CD4-positive, alpha-beta T cell (primary cell): ENCODE measurements at regions not wholly inside any gene's neighbourhood (a gene's known extent, or its start where the extent isn't known, plus 50 kb on each side); places are given as distances from the start of the nearest gene placed in this dataset.

ENCODE experiments used
- ATAC-seq: fragments of 200-7000 bp; cut with Tn5 transposase; one replicate; pipeline ENCODE4 v1.10.0; 2022; ENCODE audit warnings: mild to moderate bottlenecking; ENCODE audit not compliant: poor library complexity
- CTCF ChIA-PET: fragments of 350-600 bp; sonication (Branson Sonifier 250); formaldehyde crosslinking; loops from one replicate; lab custom pipeline; 2021; ENCODE audit warnings: antibody characterized with exemption, inconsistent platforms; lab: Charles Lee
- POLR2A ChIA-PET: fragments of 350-600 bp; sonication (Branson Sonifier 250); formaldehyde crosslinking; loops from one replicate; lab custom pipeline; 2021; ENCODE audit warnings: antibody characterized with exemption, inconsistent platforms; lab: Charles Lee
- DNase-seq, 14 experiments: peaks; one replicate each; pipeline ENCODE4 v3.0.0-alpha.2; 2013 to 2020; ENCODE audit warnings: mixed read lengths in 2 of 14
- H3K27ac ChIP-seq, 2 donors: one replicate each; pipeline versions ENCODE4 v1.5.1 to v1.7.0; 2013; ENCODE audit warnings: low read length in 2 of 2, low read depth in 1 of 2, mild to moderate bottlenecking in 1 of 2
- H3K27me3 ChIP-seq, 2 experiments: 1 replicate in 1 of 2; 2 replicates in 1 of 2; pipeline versions ENCODE4 v1.6.1 to v1.7.0; 2013; ENCODE audit warnings: low read length in 2 of 2, control low read depth in 1 of 2, mild to moderate bottlenecking in 1 of 2, moderate library complexity in 1 of 2; ENCODE audit not compliant: insufficient read depth in 2 of 2, control insufficient read depth in 1 of 2
- H3K36me3 ChIP-seq: one replicate; pipeline ENCODE4 v1.6.1; 2013; ENCODE audit warnings: low read length, control low read depth; ENCODE audit not compliant: insufficient read depth
- H3K4me1 ChIP-seq: one replicate; pipeline ENCODE4 v1.6.1; 2013; ENCODE audit warnings: low read length, control low read depth; ENCODE audit not compliant: insufficient read depth
- H3K4me3 ChIP-seq: one replicate; pipeline ENCODE4 v1.5.1; 2013; ENCODE audit warnings: mild to moderate bottlenecking, low read length, moderate library complexity
- H3K9me3 ChIP-seq, 2 experiments: 1 replicate in 1 of 2; 2 replicates in 1 of 2; pipeline versions ENCODE4 v1.6.1 to v1.7.0; 2013; ENCODE audit warnings: low read length in 2 of 2, mild to moderate bottlenecking in 2 of 2, control low read depth in 1 of 2, moderate library complexity in 1 of 2; ENCODE audit not compliant: control insufficient read depth in 1 of 2, insufficient read depth in 1 of 2
- H3K27ac Mint-ChIP-seq: one replicate; pipeline ENCODE4 v1.8.0; 2020; ENCODE audit warnings: mixed read lengths
- H3K27me3 Mint-ChIP-seq: one replicate; pipeline ENCODE4 v1.8.0; 2021; ENCODE audit warnings: mixed read lengths
- H3K36me3 Mint-ChIP-seq: one replicate; pipeline ENCODE4 v1.8.0; 2021; ENCODE audit warnings: low read depth, mixed read lengths
- H3K4me1 Mint-ChIP-seq: one replicate; pipeline ENCODE4 v1.8.0; 2021; ENCODE audit warnings: low read depth, mixed read lengths
- H3K4me3 Mint-ChIP-seq: one replicate; pipeline ENCODE4 v1.8.0; 2020; ENCODE audit warnings: mild to moderate bottlenecking, mixed read lengths
- H3K9me3 Mint-ChIP-seq: one replicate; pipeline ENCODE4 v1.8.0; 2020; ENCODE audit warnings: mixed read lengths
- CTCF ChIP-seq: fragments of 200-600 bp; IDR thresholded peaks from one replicate; pipeline ENCODE4 v1.8.0; 2022; ENCODE audit warnings: antibody characterized with exemption, mild to moderate bottlenecking
- intact Hi-C, 2 experiments: fragments of 100-400 bp; cut with DNase I in 1 of 2; cut with micrococcal nuclease in 1 of 2; formaldehyde crosslinking; loops; one replicate each; pipeline versions ENCODE4 v1.15.1 to v1.9.0; 2023 to 2025; cut with DNase I, micrococcal nuclease

- Histone ChIP-seq H3K9me3 (peaks cover 0 to 10% of the 10 kb centered on the region in 2 experiments), H3K36me3 (no peaks in the 10 kb centered on the region), H3K27ac (no peak overlapping the region), H3K4me3 (no peak overlapping the region), H3K4me1 (no peaks in the 10 kb centered on the region), H3K27me3 (no peaks in the 10 kb centered on the region)
- TF ChIP-seq CTCF: no peak
- Mint-ChIP-seq H3K36me3 (no peaks in the 10 kb centered on the region), H3K9me3 (peaks cover 11% of the 10 kb centered on the region), H3K27me3 (peaks cover 8% of the 10 kb centered on the region), H3K4me3 (no peak overlapping the region), H3K4me1 (no peaks in the 10 kb centered on the region), H3K27ac (no peak overlapping the region)
- POLR2A ChIA-PET: no interaction called here
- CTCF ChIA-PET: no interaction called here
- intact Hi-C loops: no loop called here
- no peak for DNase-seq
- ATAC-seq: no peak
Observed at GRCh38 chr9:22265038-22265437, 181.6 kb upstream of the DMRTA1 start.

DNA sequence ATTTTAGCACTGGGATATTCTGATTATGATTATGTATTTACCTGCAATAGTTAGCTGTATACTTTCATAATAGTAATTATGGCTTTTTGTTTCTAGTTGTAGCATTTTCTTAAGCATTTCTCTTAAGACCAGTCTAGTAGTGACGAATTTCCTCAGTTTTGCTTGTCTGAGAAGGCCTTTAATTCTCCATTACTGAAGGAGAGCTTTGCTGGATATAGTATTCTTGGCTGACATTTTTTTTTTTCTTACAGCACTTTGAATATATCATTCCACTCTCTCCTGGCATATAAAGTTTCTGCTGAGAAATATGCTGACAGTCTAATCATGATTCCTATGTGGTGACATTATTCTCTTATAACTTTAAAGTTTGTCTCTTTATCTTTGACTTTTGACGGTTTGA, 181.1 kb upstream of the DMRTA1 start:
- ATAC-seq (no peak), DNase-seq (no peak)
- ChIA-PET POLR2A (no interaction called here), CTCF (no interaction called here)
- Histone ChIP-seq H3K9me3 (peaks cover 0 to 10% of the 10 kb centered on the region in 2 experiments), H3K4me1 (no peaks in the 10 kb centered on the region), H3K27me3 (no peaks in the 10 kb centered on the region), H3K4me3 (no peak overlapping the region), H3K36me3 (no peaks in the 10 kb centered on the region), H3K27ac (no peak overlapping the region)
- TF ChIP-seq CTCF: no peak
- intact Hi-C loops: no loop called here
- Mint-ChIP-seq H3K27me3 (peaks cover 10% of the 10 kb centered on the region), H3K4me3 (no peak overlapping the region), H3K36me3 (no peaks in the 10 kb centered on the region), H3K4me1 (no peaks in the 10 kb centered on the region), H3K27ac (no peak overlapping the region), H3K9me3 (peaks cover 11% of the 10 kb centered on the region)

DNA sequence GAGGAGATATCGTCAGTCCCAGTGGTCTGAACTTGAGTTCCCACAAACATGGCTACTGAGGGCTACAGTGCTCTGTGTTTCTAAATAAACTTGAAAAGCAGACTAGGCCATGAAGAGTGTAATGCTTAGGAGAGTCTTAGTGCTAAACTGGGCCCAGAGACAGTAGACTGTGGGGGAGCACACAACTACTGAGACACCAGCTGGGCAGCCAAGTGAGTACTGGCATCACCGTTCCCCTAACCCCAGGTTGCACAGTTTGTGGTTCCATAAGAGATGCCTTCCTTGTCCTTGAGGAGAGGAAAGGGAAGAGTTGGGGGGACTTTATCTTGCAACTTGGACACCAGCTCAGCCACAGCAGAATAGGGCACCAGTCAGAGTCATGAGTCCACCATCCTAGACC, 172.1 kb upstream of the DMRTA1 start:
- H3K27me3 Mint-ChIP-seq: peaks cover 10% of the 10 kb centered on the region
- no peaks in the 10 kb centered on the region for H3K36me3 Mint-ChIP-seq
- H3K9me3 ChIP-seq: no peaks in the 10 kb centered on the region
- no peak overlapping the region for H3K27ac ChIP-seq
- H3K27ac Mint-ChIP-seq: no peak overlapping the region
- H3K4me3 Mint-ChIP-seq: no peak overlapping the region
- intact Hi-C loops: no loop called here
- no peaks in the 10 kb centered on the region for H3K4me1 Mint-ChIP-seq
- no peak for DNase-seq
- H3K9me3 Mint-ChIP-seq: no peaks in the 10 kb centered on the region
- H3K36me3 ChIP-seq: no peaks in the 10 kb centered on the region
- ATAC-seq: no peak
- ChIA-PET POLR2A (no interaction called here), CTCF (no interaction called here)
- H3K27me3 ChIP-seq: no peaks in the 10 kb centered on the region
- H3K4me1 ChIP-seq: no peaks in the 10 kb centered on the region
- H3K4me3 ChIP-seq: no peak overlapping the region
- no peak for TF ChIP-seq CTCF
